ENCODE measurements at regions not wholly inside any gene's neighbourhood (a gene's known extent, or its start where the extent isn't known, plus 50 kb on each side); places are given as distances from the start of the nearest gene placed in this dataset.

GRCh38 chr1:63023171-63023570 lies 239.2 kb downstream of the ATG4C start:
- WGBS, 4 donors, result 83 to 85% (median 84%) methylated on average over 7 of the region's 7 CpGs
- TF ChIP-seq POLR2A (IDR thresholded peaks at IDR 0.05), result no peak
- TF ChIP-seq, protein P1, sequence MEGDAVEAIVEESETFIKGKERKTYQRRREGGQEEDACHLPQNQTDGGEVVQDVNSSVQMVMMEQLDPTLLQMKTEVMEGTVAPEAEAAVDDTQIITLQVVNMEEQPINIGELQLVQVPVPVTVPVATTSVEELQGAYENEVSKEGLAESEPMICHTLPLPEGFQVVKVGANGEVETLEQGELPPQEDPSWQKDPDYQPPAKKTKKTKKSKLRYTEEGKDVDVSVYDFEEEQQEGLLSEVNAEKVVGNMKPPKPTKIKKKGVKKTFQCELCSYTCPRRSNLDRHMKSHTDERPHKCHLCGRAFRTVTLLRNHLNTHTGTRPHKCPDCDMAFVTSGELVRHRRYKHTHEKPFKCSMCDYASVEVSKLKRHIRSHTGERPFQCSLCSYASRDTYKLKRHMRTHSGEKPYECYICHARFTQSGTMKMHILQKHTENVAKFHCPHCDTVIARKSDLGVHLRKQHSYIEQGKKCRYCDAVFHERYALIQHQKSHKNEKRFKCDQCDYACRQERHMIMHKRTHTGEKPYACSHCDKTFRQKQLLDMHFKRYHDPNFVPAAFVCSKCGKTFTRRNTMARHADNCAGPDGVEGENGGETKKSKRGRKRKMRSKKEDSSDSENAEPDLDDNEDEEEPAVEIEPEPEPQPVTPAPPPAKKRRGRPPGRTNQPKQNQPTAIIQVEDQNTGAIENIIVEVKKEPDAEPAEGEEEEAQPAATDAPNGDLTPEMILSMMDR (IDR thresholded peaks at IDR 0.05), result no peak
- intact Hi-C loops (cut with DNase I), result no loop called here
- no peaks in the 10 kb centered on the region for H3K27me3 ChIP-seq
- no peak overlapping the region for H3K4me3 ChIP-seq
- H3K27ac ChIP-seq, result no peak overlapping the region
- H3K4me1 ChIP-seq (replicated peaks in 1 of 2), result no peaks in the 10 kb centered on the region
- DNase-seq, result no peak
- no peaks in the 10 kb centered on the region for H3K9me3 ChIP-seq (replicated peaks in 1 of 3)
- H3K36me3 ChIP-seq (replicated peaks in 1 of 2), result no peaks in the 10 kb centered on the region

DNA sequence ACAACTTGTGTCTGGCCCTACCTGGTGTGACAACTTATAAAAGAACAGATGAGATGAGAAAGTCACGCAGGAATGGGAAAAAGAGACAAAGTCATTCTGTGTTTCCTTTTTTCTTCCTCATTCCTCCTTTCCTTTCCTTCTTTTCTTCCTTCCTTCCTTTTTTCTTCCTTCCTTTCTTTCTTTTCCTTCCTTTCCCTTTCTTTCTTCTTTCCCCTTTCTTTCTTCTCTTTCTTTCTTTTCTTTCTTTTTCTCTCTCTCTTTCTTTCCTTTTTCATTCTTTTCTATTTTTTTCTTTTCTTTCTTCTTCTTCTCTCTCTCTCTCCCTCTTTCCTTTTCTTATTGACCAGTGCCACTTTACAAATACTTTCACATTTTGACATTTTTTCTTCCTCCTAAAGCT lies 239.7 kb downstream of the ATG4C start:
- intact Hi-C loops (cut with DNase I), result no loop called here
- Histone ChIP-seq H3K4me3 (no peak overlapping the region), H3K36me3 (replicated peaks in 1 of 2) (no peaks in the 10 kb centered on the region), H3K27ac (no peak overlapping the region), H3K9me3 (replicated peaks in 1 of 3) (no peaks in the 10 kb centered on the region), H3K4me1 (replicated peaks in 1 of 2) (no peaks in the 10 kb centered on the region), H3K27me3 (no peaks in the 10 kb centered on the region)
- no peak for TF ChIP-seq POLR2A (IDR thresholded peaks at IDR 0.05)
- TF ChIP-seq, protein P1 (IDR thresholded peaks at IDR 0.05), result no peak
- no peak for DNase-seq
- 83 to 92% (median 87%) methylated on average over 1 of the region's 1 CpG for WGBS, 4 donors

- 11 to 22% (median 16%) methylated on average over 1 of the region's 1 CpG for WGBS, 4 donors
- no peaks in the 10 kb centered on the region for H3K4me1 ChIP-seq (replicated peaks in 1 of 2)
- H3K27me3 ChIP-seq, result no peaks in the 10 kb centered on the region
- intact Hi-C loops (cut with DNase I), result no loop called here
- no peak overlapping the region for H3K27ac ChIP-seq
- H3K4me3 ChIP-seq, result no peak overlapping the region
- no peaks in the 10 kb centered on the region for H3K36me3 ChIP-seq (replicated peaks in 1 of 2)
- no peaks in the 10 kb centered on the region for H3K9me3 ChIP-seq (replicated peaks in 1 of 3)
- TF ChIP-seq, protein P1 (IDR thresholded peaks at IDR 0.05), result no peak
- no peak for TF ChIP-seq POLR2A (IDR thresholded peaks at IDR 0.05)
- DNase-seq, result no peak
Observed at GRCh38 chr1:63024132-63024531, 240.2 kb downstream of the ATG4C start.

DNA sequence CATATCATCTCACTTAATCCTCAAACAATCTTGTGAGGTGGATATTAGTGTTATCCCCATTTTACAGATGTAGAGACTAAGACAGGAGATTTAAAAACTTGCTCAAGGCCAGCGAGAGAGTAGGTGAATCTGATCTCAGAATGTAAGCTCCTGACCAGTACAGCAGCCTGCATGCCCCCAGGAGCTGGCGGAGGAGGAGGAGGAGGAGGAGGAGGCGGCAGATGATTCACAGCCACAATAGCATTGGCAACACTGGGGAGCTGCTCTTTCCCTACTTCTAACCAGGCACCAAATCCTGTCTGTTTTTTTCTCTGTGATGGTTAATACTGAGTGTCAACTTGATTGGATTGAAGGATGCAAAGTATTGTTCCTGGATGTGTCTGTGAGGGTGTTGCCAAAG lies 243.2 kb downstream of the ATG4C start:
- no peak for DNase-seq
- TF ChIP-seq POLR2A (IDR thresholded peaks at IDR 0.05), result no peak
- TF ChIP-seq, protein P1 (IDR thresholded peaks at IDR 0.05), result no peak
- Histone ChIP-seq H3K4me3 (no peak overlapping the region), H3K9me3 (replicated peaks in 1 of 3) (no peaks in the 10 kb centered on the region), H3K36me3 (replicated peaks in 1 of 2) (no peaks in the 10 kb centered on the region), H3K27ac (no peak overlapping the region), H3K4me1 (replicated peaks in 1 of 2) (no peaks in the 10 kb centered on the region), H3K27me3 (no peaks in the 10 kb centered on the region)
- WGBS, 4 donors, result 17 to 46% (median 36%) methylated on average over 3 of the region's 3 CpGs
- intact Hi-C loops (cut with DNase I), result no loop called here

All from adrenal gland (tissue), 9 donors.